ENCODE measurements at regions not wholly inside any gene's neighbourhood (a gene's known extent, or its start where the extent isn't known, plus 50 kb on each side); places are given as distances from the start of the nearest gene placed in this dataset.

- TF ChIP-seq ELF1 (IDR thresholded peaks at IDR 0.05; ENCODE audit: borderline replicate concordance, low read depth): no peak
- no peak for TF ChIP-seq POLR2AphosphoS5 (IDR thresholded peaks at IDR 0.05; ENCODE audit: low read depth, low read length)
- no peak for TF ChIP-seq EZH2 (IDR thresholded peaks at IDR 0.05)
- no peak for TF ChIP-seq CTCF (IDR thresholded peaks at IDR 0.05 in 2 of 3, conservative IDR thresholded peaks at IDR 0.05 in 1 of 3; ENCODE audit: borderline replicate concordance in 1 of 3, insufficient read depth in 1 of 3, low read depth in 2 of 3, low read length in 2 of 3)
- TF ChIP-seq JUND (IDR thresholded peaks at IDR 0.05): no peak
- TF ChIP-seq TCF7L2 (IDR thresholded peaks at IDR 0.05; ENCODE audit: borderline replicate concordance, extremely low read depth, insufficient read depth, insufficient read length): no peak
- TF ChIP-seq POLR2A (IDR thresholded peaks at IDR 0.05; ENCODE audit: borderline replicate concordance, extremely low read depth, insufficient read depth, insufficient read length): no peak
- TF ChIP-seq EZH2phosphoT487 (IDR thresholded peaks at IDR 0.05; ENCODE audit: borderline replicate concordance): no peak
- no peak for TF ChIP-seq REST (IDR thresholded peaks at IDR 0.05; ENCODE audit: low read depth)
- no peak for TF ChIP-seq EGR1 (IDR thresholded peaks at IDR 0.05; ENCODE audit: low read depth)
- TF ChIP-seq YY1 (IDR thresholded peaks at IDR 0.05; ENCODE audit: extremely low read depth, insufficient replicate concordance, low read depth, low read length): no peak
- no peak for TF ChIP-seq RAD21 (IDR thresholded peaks at IDR 0.05; ENCODE audit: low read depth)
Observed at GRCh38 chr2:147659051-147659450, 185.8 kb upstream of the ACVR2A start.
